ENCODE measurements at regions not wholly inside any gene's neighbourhood (a gene's known extent, or its start where the extent isn't known, plus 50 kb on each side); places are given as distances from the start of the nearest gene placed in this dataset.

DNA sequence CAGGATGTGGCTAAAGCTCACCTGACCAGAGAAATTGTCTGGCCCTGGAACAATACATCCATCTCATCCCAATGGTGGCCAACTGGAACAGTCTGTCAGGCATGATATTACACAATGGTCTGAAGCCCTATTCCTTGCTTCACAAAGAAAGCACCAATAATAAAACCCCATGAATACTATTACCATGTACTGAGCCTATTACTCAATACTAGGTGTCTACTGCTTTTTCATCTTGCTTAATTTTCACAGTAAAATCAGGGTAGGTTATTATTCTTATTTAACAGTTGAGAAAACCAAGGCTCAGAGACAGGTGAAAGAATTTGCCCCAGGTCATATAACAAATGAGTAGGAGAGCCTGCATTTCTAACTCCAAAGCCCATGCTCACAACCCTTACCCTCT is 68.9 kb upstream of the CAPRIN1 start:
- Histone ChIP-seq H3K79me2 (ENCODE audit: insufficient read depth, low read length) (no peaks in the 10 kb centered on the region), H4K20me1 (ENCODE audit: insufficient read depth, low read length) (no peaks in the 10 kb centered on the region), H3K4me2 (ENCODE audit: low read length) (no peak overlapping the region), H3K36me3 (ENCODE audit: insufficient read depth, low read length) (no peaks in the 10 kb centered on the region), H3K27ac (ENCODE audit: low read depth, low read length, poor library complexity, severe bottlenecking) (no peak overlapping the region), H3K4me3 (ENCODE audit: low read depth, low read length, poor library complexity, severe bottlenecking) (no peak overlapping the region), H3K4me1 (ENCODE audit: insufficient read depth, low read length, severe bottlenecking) (no peaks in the 10 kb centered on the region), H3K9me3 (ENCODE audit: low read length) (no peaks in the 10 kb centered on the region), H3F3A (ENCODE audit: insufficient read depth, low read length) (no peaks in the 10 kb centered on the region), H3K9me2 (ENCODE audit: low read depth, low read length) (no peaks in the 10 kb centered on the region), H3K9ac (ENCODE audit: low read length) (no peak overlapping the region), H2AFZ (ENCODE audit: low read length) (no peak overlapping the region), H3K27me3 (ENCODE audit: insufficient read depth, low read length) (no peaks in the 10 kb centered on the region)
- TF ChIP-seq, protein P1, sequence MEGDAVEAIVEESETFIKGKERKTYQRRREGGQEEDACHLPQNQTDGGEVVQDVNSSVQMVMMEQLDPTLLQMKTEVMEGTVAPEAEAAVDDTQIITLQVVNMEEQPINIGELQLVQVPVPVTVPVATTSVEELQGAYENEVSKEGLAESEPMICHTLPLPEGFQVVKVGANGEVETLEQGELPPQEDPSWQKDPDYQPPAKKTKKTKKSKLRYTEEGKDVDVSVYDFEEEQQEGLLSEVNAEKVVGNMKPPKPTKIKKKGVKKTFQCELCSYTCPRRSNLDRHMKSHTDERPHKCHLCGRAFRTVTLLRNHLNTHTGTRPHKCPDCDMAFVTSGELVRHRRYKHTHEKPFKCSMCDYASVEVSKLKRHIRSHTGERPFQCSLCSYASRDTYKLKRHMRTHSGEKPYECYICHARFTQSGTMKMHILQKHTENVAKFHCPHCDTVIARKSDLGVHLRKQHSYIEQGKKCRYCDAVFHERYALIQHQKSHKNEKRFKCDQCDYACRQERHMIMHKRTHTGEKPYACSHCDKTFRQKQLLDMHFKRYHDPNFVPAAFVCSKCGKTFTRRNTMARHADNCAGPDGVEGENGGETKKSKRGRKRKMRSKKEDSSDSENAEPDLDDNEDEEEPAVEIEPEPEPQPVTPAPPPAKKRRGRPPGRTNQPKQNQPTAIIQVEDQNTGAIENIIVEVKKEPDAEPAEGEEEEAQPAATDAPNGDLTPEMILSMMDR (IDR thresholded peaks at IDR 0.05; ENCODE audit: low read length) = no peak
- TF ChIP-seq EZH2 (IDR thresholded peaks at IDR 0.05; ENCODE audit: borderline replicate concordance, low read length) = no peak

DNA sequence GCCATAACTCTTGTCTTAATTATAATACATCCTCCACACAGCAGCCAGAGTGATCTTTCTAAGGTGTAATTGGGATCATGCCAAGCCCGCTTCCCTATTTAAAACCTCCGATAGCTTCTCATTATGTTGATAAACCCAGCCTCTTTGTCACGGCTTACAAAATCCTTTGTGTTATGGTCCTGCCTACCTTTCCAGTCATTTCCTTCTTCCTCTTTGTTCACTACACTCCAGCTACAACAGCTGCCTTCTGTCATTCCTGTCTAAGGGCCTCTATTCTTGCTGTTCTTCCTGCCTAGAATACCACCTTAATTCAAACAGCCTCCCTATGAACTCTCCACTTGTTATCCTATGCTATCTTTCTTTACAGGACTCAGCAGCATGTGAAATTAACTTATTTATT is 70.6 kb upstream of the CAPRIN1 start:
- no peaks in the 10 kb centered on the region for H3K9me3 ChIP-seq (ENCODE audit: low read length)
- no peaks in the 10 kb centered on the region for H3K4me1 ChIP-seq (ENCODE audit: insufficient read depth, low read length, severe bottlenecking)
- no peaks in the 10 kb centered on the region for H3K36me3 ChIP-seq (ENCODE audit: insufficient read depth, low read length)
- no peak overlapping the region for H3K4me3 ChIP-seq (ENCODE audit: low read depth, low read length, poor library complexity, severe bottlenecking)
- H3K27ac ChIP-seq (ENCODE audit: low read depth, low read length, poor library complexity, severe bottlenecking) = no peak overlapping the region
- H4K20me1 ChIP-seq (ENCODE audit: insufficient read depth, low read length) = no peaks in the 10 kb centered on the region
- no peaks in the 10 kb centered on the region for H3K27me3 ChIP-seq (ENCODE audit: insufficient read depth, low read length)
- H3F3A ChIP-seq (ENCODE audit: insufficient read depth, low read length) = no peaks in the 10 kb centered on the region
- H3K9ac ChIP-seq (ENCODE audit: low read length) = no peak overlapping the region
- TF ChIP-seq EZH2 (IDR thresholded peaks at IDR 0.05; ENCODE audit: borderline replicate concordance, low read length) = no peak
- TF ChIP-seq, protein P1 (IDR thresholded peaks at IDR 0.05; ENCODE audit: low read length) = no peak
- no peaks in the 10 kb centered on the region for H3K9me2 ChIP-seq (ENCODE audit: low read depth, low read length)
- no peaks in the 10 kb centered on the region for H3K79me2 ChIP-seq (ENCODE audit: insufficient read depth, low read length)
- H2AFZ ChIP-seq (ENCODE audit: low read length) = no peak overlapping the region
- no peak overlapping the region for H3K4me2 ChIP-seq (ENCODE audit: low read length)

DNA sequence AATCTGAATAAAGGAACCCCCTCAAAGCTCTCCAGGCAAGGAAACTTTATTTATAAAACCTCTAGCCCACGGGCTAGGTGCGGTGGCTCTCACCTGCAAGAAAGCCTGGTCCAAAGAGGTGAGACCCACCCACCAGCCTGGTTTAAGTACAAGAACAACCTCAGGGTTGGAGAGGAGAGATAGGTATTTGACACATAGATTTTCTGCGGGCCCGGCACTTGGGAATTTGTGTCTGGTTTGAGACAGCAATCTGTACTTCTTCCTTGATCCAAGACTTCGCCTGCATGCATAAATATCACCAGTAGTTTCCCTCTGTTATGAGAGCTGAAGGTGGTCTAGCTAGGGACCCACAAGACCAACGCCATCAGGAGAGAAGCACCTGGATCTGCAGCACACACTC is 73.2 kb upstream of the CAPRIN1 start:
- no peak overlapping the region for H3K27ac ChIP-seq (ENCODE audit: low read depth, low read length, poor library complexity, severe bottlenecking)
- no peak overlapping the region for H3K4me2 ChIP-seq (ENCODE audit: low read length)
- H3K9me2 ChIP-seq (ENCODE audit: low read depth, low read length) = no peaks in the 10 kb centered on the region
- H3K27me3 ChIP-seq (ENCODE audit: insufficient read depth, low read length) = no peaks in the 10 kb centered on the region
- no peaks in the 10 kb centered on the region for H3K4me1 ChIP-seq (ENCODE audit: insufficient read depth, low read length, severe bottlenecking)
- H3K9me3 ChIP-seq (ENCODE audit: low read length) = no peaks in the 10 kb centered on the region
- H3K36me3 ChIP-seq (ENCODE audit: insufficient read depth, low read length) = no peaks in the 10 kb centered on the region
- H4K20me1 ChIP-seq (ENCODE audit: insufficient read depth, low read length) = no peaks in the 10 kb centered on the region
- H3K79me2 ChIP-seq (ENCODE audit: insufficient read depth, low read length) = no peaks in the 10 kb centered on the region
- no peaks in the 10 kb centered on the region for H3F3A ChIP-seq (ENCODE audit: insufficient read depth, low read length)
- H2AFZ ChIP-seq (ENCODE audit: low read length) = no peak overlapping the region
- no peak overlapping the region for H3K4me3 ChIP-seq (ENCODE audit: low read depth, low read length, poor library complexity, severe bottlenecking)
- no peak for TF ChIP-seq EZH2 (IDR thresholded peaks at IDR 0.05; ENCODE audit: borderline replicate concordance, low read length)
- H3K9ac ChIP-seq (ENCODE audit: low read length) = no peak overlapping the region

DNA sequence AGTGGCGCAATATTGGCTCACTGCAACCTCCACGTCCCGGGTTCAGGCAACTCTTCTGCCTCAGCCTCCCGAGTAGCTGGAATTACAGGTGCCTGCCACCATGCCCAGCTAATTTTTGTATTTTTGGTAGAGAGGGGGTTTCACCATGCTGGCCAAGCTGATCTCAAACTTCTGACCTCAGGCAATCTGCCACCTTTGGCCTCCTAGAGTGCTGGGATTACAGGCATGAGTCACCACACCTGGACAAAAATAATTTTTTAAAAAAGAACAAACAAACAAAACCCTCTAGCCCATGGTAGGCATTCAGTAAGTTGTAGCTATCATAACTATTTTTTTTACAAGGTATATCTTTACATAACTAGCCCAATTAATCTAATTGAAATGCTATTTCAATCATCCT is 73.9 kb upstream of the CAPRIN1 start:
- no peak overlapping the region for H3K9ac ChIP-seq (ENCODE audit: low read length)
- no peaks in the 10 kb centered on the region for H3K4me1 ChIP-seq (ENCODE audit: insufficient read depth, low read length, severe bottlenecking)
- no peak overlapping the region for H3K4me2 ChIP-seq (ENCODE audit: low read length)
- no peak overlapping the region for H2AFZ ChIP-seq (ENCODE audit: low read length)
- H3K79me2 ChIP-seq (ENCODE audit: insufficient read depth, low read length) = no peaks in the 10 kb centered on the region
- no peaks in the 10 kb centered on the region for H3K9me2 ChIP-seq (ENCODE audit: low read depth, low read length)
- H3K27ac ChIP-seq (ENCODE audit: low read depth, low read length, poor library complexity, severe bottlenecking) = no peak overlapping the region
- H3K27me3 ChIP-seq (ENCODE audit: insufficient read depth, low read length) = no peaks in the 10 kb centered on the region
- no peaks in the 10 kb centered on the region for H3K36me3 ChIP-seq (ENCODE audit: insufficient read depth, low read length)
- no peak for TF ChIP-seq EZH2 (IDR thresholded peaks at IDR 0.05; ENCODE audit: borderline replicate concordance, low read length)
- TF ChIP-seq, protein P1 (IDR thresholded peaks at IDR 0.05; ENCODE audit: low read length) = no peak
- H3K9me3 ChIP-seq (ENCODE audit: low read length) = no peaks in the 10 kb centered on the region
- H3K4me3 ChIP-seq (ENCODE audit: low read depth, low read length, poor library complexity, severe bottlenecking) = no peak overlapping the region
- H4K20me1 ChIP-seq (ENCODE audit: insufficient read depth, low read length) = no peaks in the 10 kb centered on the region
- H3F3A ChIP-seq (ENCODE audit: insufficient read depth, low read length) = no peaks in the 10 kb centered on the region

Measured in OCI-LY1 (cell line).